ENCODE measurements at regions not wholly inside any gene's neighbourhood (a gene's known extent, or its start where the extent isn't known, plus 50 kb on each side); places are given as distances from the start of the nearest gene placed in this dataset.

DNA sequence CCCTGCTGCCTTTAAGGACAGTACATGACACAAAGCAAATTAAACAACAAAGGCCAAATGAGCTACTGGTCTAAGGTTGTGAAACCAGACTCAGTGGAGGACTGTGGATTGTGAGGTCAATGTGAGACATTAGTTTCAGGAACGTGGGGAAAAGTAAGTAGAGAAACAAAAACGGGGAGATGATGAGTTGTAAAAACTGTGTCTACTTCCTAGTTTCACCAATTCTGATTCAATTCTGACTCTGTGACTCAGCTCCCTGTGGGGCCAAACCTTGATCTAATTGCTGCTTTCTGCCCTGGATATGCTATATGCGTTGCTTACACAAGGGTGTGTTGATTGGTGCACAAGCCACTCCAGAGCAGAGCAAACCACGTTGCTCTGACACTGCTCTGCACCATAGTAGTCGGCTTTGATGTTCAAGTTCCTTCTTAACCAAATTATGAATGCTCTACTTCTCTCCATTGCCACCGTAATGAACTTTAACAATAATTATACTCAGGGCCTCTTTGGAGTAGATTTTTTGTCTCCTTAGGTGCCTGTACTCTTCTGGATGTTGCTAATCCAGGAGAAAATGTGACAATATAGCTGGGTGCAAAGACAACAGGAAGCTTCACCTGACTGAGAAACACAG is 1640.1 kb upstream of the CELF4 start:
- TF ChIP-seq ZNF274 (IDR thresholded peaks at IDR 0.05; ENCODE audit: low read depth, low read length) (no peak), SUZ12 (IDR thresholded peaks at IDR 0.05; ENCODE audit: extremely low read depth, insufficient read depth, insufficient read length) (no peak), YY1 (IDR thresholded peaks at IDR 0.05; ENCODE audit: insufficient read depth, insufficient read length) (no peak)

Measured in NT2/D1 (cell line).